ENCODE measurements at regions not wholly inside any gene's neighbourhood (a gene's known extent, or its start where the extent isn't known, plus 50 kb on each side); places are given as distances from the start of the nearest gene placed in this dataset.

DNA sequence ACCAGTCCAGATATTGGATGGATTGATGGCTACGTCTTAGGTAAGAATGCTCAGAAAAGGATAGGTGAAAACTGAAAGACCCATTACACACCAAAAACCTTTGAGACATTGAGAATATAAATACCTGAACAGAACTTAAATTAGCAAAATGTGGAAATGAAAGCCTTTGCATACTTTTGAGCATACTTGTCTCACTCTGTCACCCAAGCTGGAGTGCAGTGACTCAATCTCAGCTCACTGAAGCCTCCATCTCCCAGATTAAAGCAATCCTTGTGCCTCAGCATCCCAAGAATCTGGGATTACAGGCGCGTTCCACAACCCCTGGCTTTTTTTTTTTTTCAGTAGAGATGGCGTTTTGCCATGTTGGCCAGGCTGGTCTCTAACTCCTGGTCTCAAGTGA is 695.3 kb downstream of the DACH1 start:
- ATAC-seq (no peak), DNase-seq (no peak)
- Histone ChIP-seq H3K4me3 (no peak overlapping the region), H3K27ac (no peak overlapping the region), H3K27me3 (no peaks in the 10 kb centered on the region), H3K9me3 (peaks cover 0 to under 1% (median 0%) of the 10 kb centered on the region in 11 donors), H3K36me3 (no peaks in the 10 kb centered on the region), H3K4me1 (no peaks in the 10 kb centered on the region)
- TF ChIP-seq CTCF (IDR thresholded peaks at IDR 0.05): no peak
- WGBS, 2 donors: 94 to 95% methylated on average over 4 of the region's 4 CpGs
- intact Hi-C loops (cut with DNase I): no loop called here

DNA sequence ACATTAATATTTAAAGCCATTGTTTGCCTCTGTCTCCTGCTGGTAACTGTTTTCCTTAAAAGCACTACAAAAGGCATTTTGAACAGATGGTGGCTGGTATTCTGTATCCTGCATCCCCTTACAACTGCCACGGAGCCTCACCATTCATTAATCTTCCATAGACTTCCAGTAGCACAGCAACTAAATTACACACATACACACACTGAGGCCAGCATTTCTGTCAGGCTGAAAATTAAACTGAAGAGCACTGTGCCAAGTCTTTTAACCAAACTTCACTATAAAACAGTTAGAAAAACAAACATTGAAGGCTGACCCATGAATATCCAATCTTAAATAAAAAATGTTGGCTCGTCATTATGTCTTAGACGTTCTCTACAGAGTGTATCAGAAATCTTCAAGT is 697.8 kb downstream of the DACH1 start:
- WGBS, 2 donors: 58 to 59% methylated on average over 3 of the region's 3 CpGs
- no peak for TF ChIP-seq CTCF (IDR thresholded peaks at IDR 0.05)
- Histone ChIP-seq H3K36me3 (no peaks in the 10 kb centered on the region), H3K27me3 (no peaks in the 10 kb centered on the region), H3K9me3 (no peaks in the 10 kb centered on the region), H3K4me1 (no peaks in the 10 kb centered on the region), H3K27ac (no peak overlapping the region), H3K4me3 (no peak overlapping the region)
- no peak for ATAC-seq
- DNase-seq: no peak
- intact Hi-C loops (cut with DNase I): no loop called here

DNA sequence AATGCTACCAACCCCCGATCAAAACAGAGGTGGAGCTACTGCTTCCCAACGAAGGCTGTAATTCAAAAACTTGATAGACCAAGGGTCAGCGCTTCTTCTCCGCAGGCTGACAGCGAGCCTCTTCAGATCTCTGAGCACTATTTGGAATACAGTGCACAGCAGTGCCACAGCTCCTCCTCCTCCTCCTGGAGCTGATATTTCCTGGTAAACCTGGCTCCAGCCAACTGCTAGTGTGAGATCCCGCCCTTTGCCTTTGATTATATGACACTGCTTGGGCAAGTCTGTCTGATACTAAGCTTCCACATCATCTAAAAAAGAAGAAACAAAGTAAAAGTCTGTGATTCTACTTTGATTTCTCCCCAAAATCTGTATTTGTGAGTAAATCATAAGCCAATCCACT is 710.5 kb downstream of the DACH1 start:
- intact Hi-C loops (cut with DNase I): no loop called here
- DNase-seq (no peak), ATAC-seq (no peak)
- Histone ChIP-seq H3K36me3 (no peaks in the 10 kb centered on the region), H3K9me3 (peaks cover 0 to 12% (median 0%) of the 10 kb centered on the region in 11 donors), H3K27ac (no peak overlapping the region), H3K4me1 (no peaks in the 10 kb centered on the region), H3K27me3 (no peaks in the 10 kb centered on the region), H3K4me3 (no peak overlapping the region)
- no peak for TF ChIP-seq CTCF (IDR thresholded peaks at IDR 0.05)
- 78 to 82% methylated on average over 6 of the region's 6 CpGs for WGBS, 2 donors

DNA sequence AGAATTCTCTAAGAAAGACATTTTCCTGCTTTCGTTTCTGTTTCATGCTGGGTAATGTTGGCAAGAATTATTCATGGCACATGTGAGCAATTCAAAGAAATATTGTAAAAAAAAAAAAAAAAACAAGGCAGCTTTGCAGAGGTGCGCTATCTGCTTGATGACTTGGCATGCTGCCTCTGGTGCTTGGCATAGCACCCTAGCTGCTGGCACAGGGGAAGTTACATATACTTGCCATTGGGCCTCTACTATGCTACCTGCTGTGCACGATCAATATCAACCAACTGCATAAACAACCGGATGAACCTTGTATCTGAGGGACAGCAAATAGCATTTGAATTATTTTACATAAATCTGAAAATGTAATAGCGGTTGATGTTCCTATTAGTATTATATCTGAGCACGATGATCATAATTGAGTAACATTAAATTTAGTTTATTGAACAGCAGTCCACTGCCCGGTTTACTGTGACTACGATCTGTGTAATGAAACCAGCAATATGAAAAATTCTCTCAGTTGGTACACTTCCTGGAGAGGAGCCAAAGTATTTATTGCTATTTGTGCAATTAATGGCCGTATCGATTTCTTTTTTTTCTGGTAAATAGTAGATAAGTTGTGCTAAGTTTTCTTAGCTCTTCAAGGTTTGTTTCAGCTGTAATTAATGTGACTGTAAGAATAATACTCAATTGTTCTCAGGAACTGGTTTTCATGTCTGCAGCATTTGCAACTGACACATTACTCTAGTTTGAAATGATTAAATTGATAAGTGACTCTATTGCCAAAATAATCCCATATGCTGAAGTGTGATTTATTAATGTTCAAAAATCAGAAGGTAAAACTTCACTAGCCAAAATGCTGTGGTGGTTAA is 717.3 kb downstream of the DACH1 start:
- 83 to 86% methylated on average over 10 of the region's 10 CpGs for WGBS, 2 donors

More for the DNA sequence above, 717.3 kb downstream of the DACH1 start:
- Histone ChIP-seq H3K27ac (no peak overlapping the region), H3K4me3 (no peak overlapping the region), H3K27me3 (no peaks in the 10 kb centered on the region), H3K4me1 (no peaks in the 10 kb centered on the region), H3K9me3 (peaks cover 0 to 6% (median 0%) of the 10 kb centered on the region in 11 donors), H3K36me3 (no peaks in the 10 kb centered on the region)
- no peak for ATAC-seq
- no peak for TF ChIP-seq CTCF (IDR thresholded peaks at IDR 0.05)
- intact Hi-C loops (cut with DNase I): no loop called here
- no peak for DNase-seq
